Astrocyte (in vitro differentiated cells and primary cell): ENCODE measurements at regions not wholly inside any gene's neighbourhood (a gene's known extent, or its start where the extent isn't known, plus 50 kb on each side); places are given as distances from the start of the nearest gene placed in this dataset.

Source experiments
- EZH2 ChIP-seq: IDR thresholded peaks from 2 replicates; pipeline ENCODE4 v1.6.1; 2012; ENCODE audit warnings: mild to moderate bottlenecking, low read length, inconsistent platforms; ENCODE audit not compliant: insufficient read depth
- TF ChIP-seq, protein P1 (sequence below): IDR thresholded peaks from 2 replicates; pipeline ENCODE4 v1.5.1; 2011; ENCODE audit warnings: low read depth, mild to moderate bottlenecking, inconsistent platforms, low read length, moderate library complexity; ENCODE audit not compliant: insufficient read depth

DNA sequence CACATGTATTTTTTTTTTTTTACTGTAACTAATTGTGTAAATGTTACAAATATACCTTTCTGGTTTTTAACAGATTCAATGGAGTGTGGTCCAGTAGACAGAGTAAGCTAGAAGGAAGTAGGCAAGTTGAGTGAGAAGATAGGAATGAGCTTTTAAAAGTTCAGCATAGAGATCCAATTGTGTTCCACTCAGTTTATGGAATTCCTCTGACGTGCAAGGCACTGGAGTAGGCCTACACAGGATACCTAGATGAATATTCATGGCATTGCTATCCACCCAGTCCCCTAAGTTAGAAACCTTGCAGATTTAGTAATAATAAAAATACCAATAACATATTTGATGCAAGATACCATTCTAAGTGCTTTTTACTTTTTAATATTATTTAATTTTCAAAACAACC lies 225.6 kb upstream of the ARID2 start:
- no peak for TF ChIP-seq EZH2
- TF ChIP-seq, protein P1, sequence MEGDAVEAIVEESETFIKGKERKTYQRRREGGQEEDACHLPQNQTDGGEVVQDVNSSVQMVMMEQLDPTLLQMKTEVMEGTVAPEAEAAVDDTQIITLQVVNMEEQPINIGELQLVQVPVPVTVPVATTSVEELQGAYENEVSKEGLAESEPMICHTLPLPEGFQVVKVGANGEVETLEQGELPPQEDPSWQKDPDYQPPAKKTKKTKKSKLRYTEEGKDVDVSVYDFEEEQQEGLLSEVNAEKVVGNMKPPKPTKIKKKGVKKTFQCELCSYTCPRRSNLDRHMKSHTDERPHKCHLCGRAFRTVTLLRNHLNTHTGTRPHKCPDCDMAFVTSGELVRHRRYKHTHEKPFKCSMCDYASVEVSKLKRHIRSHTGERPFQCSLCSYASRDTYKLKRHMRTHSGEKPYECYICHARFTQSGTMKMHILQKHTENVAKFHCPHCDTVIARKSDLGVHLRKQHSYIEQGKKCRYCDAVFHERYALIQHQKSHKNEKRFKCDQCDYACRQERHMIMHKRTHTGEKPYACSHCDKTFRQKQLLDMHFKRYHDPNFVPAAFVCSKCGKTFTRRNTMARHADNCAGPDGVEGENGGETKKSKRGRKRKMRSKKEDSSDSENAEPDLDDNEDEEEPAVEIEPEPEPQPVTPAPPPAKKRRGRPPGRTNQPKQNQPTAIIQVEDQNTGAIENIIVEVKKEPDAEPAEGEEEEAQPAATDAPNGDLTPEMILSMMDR, result no peak
